ENCODE measurements at regions not wholly inside any gene's neighbourhood (a gene's known extent, or its start where the extent isn't known, plus 50 kb on each side); places are given as distances from the start of the nearest gene placed in this dataset.
"Not testable (repeated sequence)": the region's sequence is repeated elsewhere in the genome, so short reads cannot be mapped to it uniquely, and the experiment has no call there.

GRCh38 chr1:82783044-82783443, 982.3 kb downstream of the ADGRL2 start:
- DNase-seq (ENCODE audit: low read depth in 2 of 2) = no peak

GRCh38 chr1:82782599-82782998, 981.9 kb downstream of the ADGRL2 start:
- DNase-seq (ENCODE audit: low read depth in 2 of 2) = no peak

GRCh38 chr1:82778612-82779011, 977.9 kb downstream of the ADGRL2 start:
- peak in 1 of 2 donors; percentile 9 for DNase-seq (ENCODE audit: low read depth in 2 of 2)

- DNase-seq (ENCODE audit: low read depth in 2 of 2) = no peak
Measured at GRCh38 chr1:82777240-82777639, 976.5 kb downstream of the ADGRL2 start.

- not testable (repeated sequence) for DNase-seq (ENCODE audit: low read depth in 2 of 2)
Measured at GRCh38 chr1:82776730-82777129, 976.0 kb downstream of the ADGRL2 start.

GRCh38 chr1:82775406-82776000, 974.8 kb downstream of the ADGRL2 start:
- DNase-seq (ENCODE audit: low read depth in 2 of 2) = peak in 1 of 2 donors; percentile 22

- DNase-seq (ENCODE audit: low read depth in 2 of 2) = no peak
Measured at GRCh38 chr1:82762829-82763532, 962.2 kb downstream of the ADGRL2 start.

GRCh38 chr1:82759035-82759434, 958.3 kb downstream of the ADGRL2 start:
- peak in 1 of 2 donors; percentile 1 for DNase-seq (ENCODE audit: low read depth in 2 of 2)

GRCh38 chr1:82755671-82756070, 954.9 kb downstream of the ADGRL2 start:
- no peak for DNase-seq (ENCODE audit: low read depth in 2 of 2)

- DNase-seq (ENCODE audit: low read depth in 2 of 2) = no peak
Measured at GRCh38 chr1:82755191-82755590, 954.5 kb downstream of the ADGRL2 start.

GRCh38 chr1:82752046-82752445, 951.3 kb downstream of the ADGRL2 start:
- DNase-seq (ENCODE audit: low read depth in 2 of 2) = no peak

GRCh38 chr1:82733645-82734044, 932.9 kb downstream of the ADGRL2 start:
- DNase-seq (ENCODE audit: low read depth in 2 of 2) = no peak

GRCh38 chr1:82731216-82731615, 930.5 kb downstream of the ADGRL2 start:
- DNase-seq (ENCODE audit: low read depth in 2 of 2) = peak in 1 of 2 donors; percentile 0

- no peak for DNase-seq (ENCODE audit: low read depth in 2 of 2)
Measured at GRCh38 chr1:82728206-82728605, 927.5 kb downstream of the ADGRL2 start.

GRCh38 chr1:82724246-82724645, 923.5 kb downstream of the ADGRL2 start:
- no peak for DNase-seq (ENCODE audit: low read depth in 2 of 2)

- no peak for DNase-seq (ENCODE audit: low read depth in 2 of 2)
Measured at GRCh38 chr1:82722608-82723007, 921.9 kb downstream of the ADGRL2 start.

GRCh38 chr1:82721702-82722101, 921.0 kb downstream of the ADGRL2 start:
- DNase-seq (ENCODE audit: low read depth in 2 of 2) = no peak

- DNase-seq (ENCODE audit: low read depth in 2 of 2) = no peak
Measured at GRCh38 chr1:82718719-82719419, 918.1 kb downstream of the ADGRL2 start.

GRCh38 chr1:82710091-82710490, 909.4 kb downstream of the ADGRL2 start:
- DNase-seq (ENCODE audit: low read depth in 2 of 2) = no peak

GRCh38 chr1:82707681-82708080, 906.9 kb downstream of the ADGRL2 start:
- no peak for DNase-seq (ENCODE audit: low read depth in 2 of 2)

GRCh38 chr1:82706741-82707140, 906.0 kb downstream of the ADGRL2 start:
- DNase-seq (ENCODE audit: low read depth in 2 of 2) = no peak

- DNase-seq (ENCODE audit: low read depth in 2 of 2) = peak in 1 of 2 donors; percentile 20
Measured at GRCh38 chr1:82704966-82705365, 904.2 kb downstream of the ADGRL2 start.

GRCh38 chr1:82704393-82704792, 903.7 kb downstream of the ADGRL2 start:
- DNase-seq (ENCODE audit: low read depth in 2 of 2) = peak; percentile 91 to 96
